Nephron progenitor cell (in vitro differentiated cells): ENCODE measurements at regions not wholly inside any gene's neighbourhood (a gene's known extent, or its start where the extent isn't known, plus 50 kb on each side); places are given as distances from the start of the nearest gene placed in this dataset.

Experiments used
- DNase-seq: peaks from one replicate; pipeline ENCODE4 v3.0.0; 2021
- H3K27ac Mint-ChIP-seq: 2 replicates; pipeline ENCODE4 v1.8.0; 2021; ENCODE audit warnings: mild to moderate bottlenecking, moderate library complexity, mixed read lengths
- H3K27me3 Mint-ChIP-seq: 2 replicates; pipeline ENCODE4 v1.8.0; 2021; ENCODE audit warnings: mild to moderate bottlenecking, low read depth, mixed read lengths; ENCODE audit not compliant: poor library complexity
- H3K36me3 Mint-ChIP-seq: 2 replicates; pipeline ENCODE4 v1.8.0; 2021; ENCODE audit warnings: low read depth, mixed read lengths
- H3K4me1 Mint-ChIP-seq: 2 replicates; pipeline ENCODE4 v1.8.0; 2021; ENCODE audit warnings: mixed read lengths
- H3K4me3 Mint-ChIP-seq: 2 replicates; pipeline ENCODE4 v1.8.0; 2021; ENCODE audit warnings: mild to moderate bottlenecking, moderate library complexity, mixed read lengths
- H3K9me3 Mint-ChIP-seq: 2 replicates; pipeline ENCODE4 v1.8.0; 2021; ENCODE audit warnings: mild to moderate bottlenecking, moderate library complexity, mixed read lengths
- TF ChIP-seq, protein P1 (sequence below): fragments of 200-600 bp; sonication (generic); IDR thresholded peaks from 2 replicates; pipeline ENCODE4 v1.5.0; 2021; ENCODE audit warnings: antibody characterized with exemption

DNA sequence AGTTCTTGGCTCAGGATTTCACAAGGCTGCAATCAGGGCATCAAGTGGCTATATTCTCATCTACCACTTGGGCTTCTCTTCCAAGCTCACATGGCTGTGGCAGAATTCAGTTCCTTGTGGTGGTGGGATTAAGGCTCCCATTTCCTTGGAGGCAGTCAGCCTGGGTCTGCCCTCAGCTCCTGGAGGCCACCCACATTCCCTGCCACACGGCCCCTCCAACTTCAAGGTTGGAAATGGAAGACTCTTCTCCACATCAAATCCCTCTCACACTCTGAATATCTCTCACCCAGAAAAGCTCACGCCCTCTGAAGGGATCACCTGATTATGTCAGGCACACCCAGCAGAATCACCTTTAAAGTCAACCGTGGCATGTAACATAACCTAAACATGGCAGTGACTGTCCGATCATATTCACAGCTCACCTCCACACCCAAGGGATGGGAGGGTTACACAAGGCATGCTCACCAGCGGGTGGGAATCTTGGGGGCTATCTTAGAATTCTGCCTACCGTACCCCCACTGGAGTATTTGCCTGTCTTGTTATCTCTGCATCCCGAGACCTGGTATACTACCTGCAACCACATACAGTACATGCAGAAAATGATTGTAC is 256.2 kb upstream of the KLHL29 start:
- Mint-ChIP-seq H3K4me1 (no peaks in the 10 kb centered on the region), H3K27ac (no peak overlapping the region), H3K4me3 (no peak overlapping the region), H3K9me3 (peaks cover 12% of the 10 kb centered on the region), H3K27me3 (peaks cover 4% of the 10 kb centered on the region), H3K36me3 (no peaks in the 10 kb centered on the region)
- TF ChIP-seq, protein P1, sequence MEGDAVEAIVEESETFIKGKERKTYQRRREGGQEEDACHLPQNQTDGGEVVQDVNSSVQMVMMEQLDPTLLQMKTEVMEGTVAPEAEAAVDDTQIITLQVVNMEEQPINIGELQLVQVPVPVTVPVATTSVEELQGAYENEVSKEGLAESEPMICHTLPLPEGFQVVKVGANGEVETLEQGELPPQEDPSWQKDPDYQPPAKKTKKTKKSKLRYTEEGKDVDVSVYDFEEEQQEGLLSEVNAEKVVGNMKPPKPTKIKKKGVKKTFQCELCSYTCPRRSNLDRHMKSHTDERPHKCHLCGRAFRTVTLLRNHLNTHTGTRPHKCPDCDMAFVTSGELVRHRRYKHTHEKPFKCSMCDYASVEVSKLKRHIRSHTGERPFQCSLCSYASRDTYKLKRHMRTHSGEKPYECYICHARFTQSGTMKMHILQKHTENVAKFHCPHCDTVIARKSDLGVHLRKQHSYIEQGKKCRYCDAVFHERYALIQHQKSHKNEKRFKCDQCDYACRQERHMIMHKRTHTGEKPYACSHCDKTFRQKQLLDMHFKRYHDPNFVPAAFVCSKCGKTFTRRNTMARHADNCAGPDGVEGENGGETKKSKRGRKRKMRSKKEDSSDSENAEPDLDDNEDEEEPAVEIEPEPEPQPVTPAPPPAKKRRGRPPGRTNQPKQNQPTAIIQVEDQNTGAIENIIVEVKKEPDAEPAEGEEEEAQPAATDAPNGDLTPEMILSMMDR: no peak
- no peak for DNase-seq

DNA sequence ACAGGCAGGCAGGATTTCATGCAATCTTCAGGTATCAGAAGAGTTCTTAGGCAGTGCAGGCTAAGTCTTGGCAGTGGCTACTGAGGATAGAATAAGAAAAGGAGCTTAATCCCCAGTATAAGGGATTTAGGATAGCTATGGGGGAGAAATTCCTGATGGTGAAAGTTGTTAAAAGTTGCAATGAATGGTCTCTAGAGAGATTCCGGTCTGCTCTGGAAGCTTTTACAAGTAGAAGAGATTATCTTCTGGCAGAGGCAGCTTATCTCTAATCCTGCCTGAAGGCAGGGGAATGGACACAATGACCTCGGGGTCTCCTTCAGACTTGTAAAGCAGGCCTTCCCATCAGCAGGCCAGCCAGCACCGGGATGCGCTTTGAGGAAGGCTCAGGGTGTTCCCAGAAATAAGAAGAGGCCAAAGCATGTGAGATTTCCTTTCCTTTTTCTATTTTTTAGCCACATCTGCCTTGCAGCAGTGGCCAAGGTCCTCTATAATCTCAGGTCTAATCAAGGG is 253.9 kb upstream of the KLHL29 start:
- peaks cover 12% of the 10 kb centered on the region for H3K9me3 Mint-ChIP-seq
- H3K4me3 Mint-ChIP-seq: no peak overlapping the region
- no peaks in the 10 kb centered on the region for H3K36me3 Mint-ChIP-seq
- H3K27ac Mint-ChIP-seq: no peak overlapping the region
- H3K27me3 Mint-ChIP-seq: peaks cover 4% of the 10 kb centered on the region
- H3K4me1 Mint-ChIP-seq: peaks cover 14% of the 10 kb centered on the region
- TF ChIP-seq, protein P1: no peak
- DNase-seq: no peak

DNA sequence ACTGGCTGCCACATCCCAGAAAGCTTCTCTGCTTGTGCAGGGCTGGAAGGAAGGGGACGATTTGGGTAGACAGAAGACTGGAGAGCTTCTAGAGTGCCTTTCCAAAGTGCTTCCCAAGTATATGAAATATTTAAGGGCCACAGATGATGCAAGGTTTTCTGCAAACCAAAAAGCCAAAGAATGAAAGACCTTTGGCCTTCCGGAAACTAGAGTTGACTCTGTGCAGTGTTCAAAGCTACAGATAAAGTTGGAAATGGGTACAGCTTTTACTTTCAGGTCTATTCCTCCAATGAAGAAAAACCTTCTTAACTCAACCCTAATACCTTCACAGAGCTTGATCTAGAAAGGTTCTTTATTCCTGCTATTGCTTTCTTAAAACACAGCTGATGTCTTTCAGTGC is 253.0 kb upstream of the KLHL29 start:
- Mint-ChIP-seq H3K36me3 (no peaks in the 10 kb centered on the region), H3K27me3 (peaks cover 4% of the 10 kb centered on the region), H3K27ac (no peak overlapping the region), H3K4me3 (no peak overlapping the region), H3K9me3 (peaks cover 12% of the 10 kb centered on the region), H3K4me1 (peaks cover 14% of the 10 kb centered on the region)
- TF ChIP-seq, protein P1: no peak
- no peak for DNase-seq

DNA sequence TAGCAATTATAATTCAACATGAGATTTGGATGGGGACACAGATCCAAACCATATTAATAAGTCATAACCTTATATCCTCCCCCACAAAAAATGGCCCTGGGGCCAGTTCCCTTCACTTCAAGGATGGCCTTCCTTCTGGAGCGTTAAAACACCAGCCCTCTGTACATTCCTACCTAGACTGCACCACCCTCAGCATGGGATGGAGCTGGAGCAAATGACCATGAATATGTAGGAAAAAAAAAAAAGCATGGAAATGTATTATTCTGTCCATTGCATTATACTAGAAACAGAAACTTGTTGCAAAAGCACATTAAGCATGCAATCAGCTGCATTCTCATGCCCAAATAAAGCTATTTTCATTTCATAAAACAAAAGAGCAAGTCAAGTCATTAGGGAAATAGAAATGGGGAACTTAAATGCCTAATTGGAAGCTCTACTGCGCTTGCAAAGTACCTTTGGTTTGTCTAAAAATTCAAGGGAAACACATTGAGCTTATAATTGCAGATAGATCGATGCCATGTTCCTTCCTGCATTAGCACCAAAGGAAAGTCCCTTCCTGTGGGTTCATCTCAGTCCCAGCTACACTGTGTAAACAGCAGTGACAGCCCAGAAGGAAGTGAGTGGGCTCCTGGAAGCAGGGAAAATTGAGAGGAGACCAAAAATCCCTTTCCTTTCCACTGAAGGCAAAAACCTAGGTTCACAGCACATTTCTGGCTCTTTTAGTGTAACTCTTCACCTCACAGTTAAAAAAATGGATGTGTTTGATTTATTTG is 252.0 kb upstream of the KLHL29 start:
- H3K9me3 Mint-ChIP-seq: peaks cover 12% of the 10 kb centered on the region
- DNase-seq: no peak

DNA sequence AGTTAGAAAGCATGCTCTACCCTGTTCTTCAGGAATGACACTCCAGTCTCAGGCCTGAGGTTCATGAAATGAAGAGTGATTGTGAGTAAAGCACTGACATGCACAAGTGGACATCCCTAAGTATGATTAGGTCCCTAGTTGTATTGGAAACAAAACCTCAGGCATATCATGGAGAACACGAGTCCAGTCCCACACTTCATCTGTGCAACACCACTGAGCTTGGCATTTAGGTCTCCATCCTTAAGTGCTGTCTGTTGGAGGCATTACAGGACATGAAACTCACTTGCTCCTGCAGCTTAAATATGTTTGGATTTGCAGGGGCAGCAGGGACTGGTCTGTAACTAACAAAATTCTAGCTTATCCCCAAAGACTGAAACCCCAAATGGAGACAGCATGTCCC is 250.3 kb upstream of the KLHL29 start:
- H3K4me1 Mint-ChIP-seq: peaks cover 14% of the 10 kb centered on the region
- H3K9me3 Mint-ChIP-seq: no peaks in the 10 kb centered on the region
- peaks cover 7% of the 10 kb centered on the region for H3K27me3 Mint-ChIP-seq
- H3K27ac Mint-ChIP-seq: no peak overlapping the region
- H3K36me3 Mint-ChIP-seq: no peaks in the 10 kb centered on the region
- no peak overlapping the region for H3K4me3 Mint-ChIP-seq
- TF ChIP-seq, protein P1: no peak
- DNase-seq: no peak

More for the DNA sequence above, 252.0 kb upstream of the KLHL29 start:
- peaks cover 14% of the 10 kb centered on the region for H3K4me1 Mint-ChIP-seq
- H3K36me3 Mint-ChIP-seq: no peaks in the 10 kb centered on the region
- no peak overlapping the region for H3K27ac Mint-ChIP-seq
- TF ChIP-seq, protein P1: no peak
- H3K4me3 Mint-ChIP-seq: no peak overlapping the region
- H3K27me3 Mint-ChIP-seq: peaks cover 7% of the 10 kb centered on the region
